Peyer's patch (tissue), 4 donors: ENCODE measurements at regions not wholly inside any gene's neighbourhood (a gene's known extent, or its start where the extent isn't known, plus 50 kb on each side); places are given as distances from the start of the nearest gene placed in this dataset.
"Not testable (repeated sequence)": the region's sequence is repeated elsewhere in the genome, so short reads cannot be mapped to it uniquely, and the experiment has no call there.

Source experiments
- DNase-seq, 3 donors: peaks; one replicate each; pipeline ENCODE4 v3.0.0-alpha.2; 2017 to 2019
- H3K27ac ChIP-seq, 4 donors: fragments of 200-600 bp; sonication (generic); one replicate each; pipeline ENCODE4 v1.5.1; 2016 to 2019
- H3K27me3 ChIP-seq, 2 donors: fragments of 200-600 bp; sonication (generic); one replicate each; pipeline ENCODE4 v1.5.1; 2019
- H3K36me3 ChIP-seq, 3 donors: fragments of 200-600 bp; sonication (generic); one replicate each; pipeline ENCODE4 v1.5.1; 2016 to 2019
- H3K4me1 ChIP-seq, 4 donors: fragments of 200-600 bp; sonication (generic); one replicate each; pipeline ENCODE4 v1.5.1; 2016 to 2019
- H3K4me3 ChIP-seq, 4 donors: fragments of 200-600 bp; sonication (generic); 1 replicate in 3 of 4; 2 replicates in 1 of 4; pipeline ENCODE4 v1.5.1; 2016 to 2019; ENCODE audit warnings: mild to moderate bottlenecking in 1 of 4
- H3K9me3 ChIP-seq, 4 donors: fragments of 200-600 bp; sonication (generic); one replicate each; pipeline ENCODE4 v1.5.1; 2016 to 2019; ENCODE audit warnings: mild to moderate bottlenecking in 1 of 4
- CTCF ChIP-seq, 6 experiments: fragments of 450-650 bp in 4 of 6; fragments of 200-600 bp in 2 of 6; sonication (generic) in 1 of 6; IDR thresholded peaks; one replicate each; pipeline ENCODE4 v1.5.1; 2017 to 2019; ENCODE audit warnings: antibody characterized with exemption in 6 of 6, mild to moderate bottlenecking in 3 of 6, moderate library complexity in 1 of 6
- POLR2A ChIP-seq, 2 donors: fragments of 450-650 bp; IDR thresholded peaks; one replicate each; pipeline ENCODE4 v1.5.1; 2017; ENCODE audit warnings: antibody characterized with exemption in 2 of 2, mild to moderate bottlenecking in 2 of 2, moderate library complexity in 2 of 2

GRCh38 chr6:66127061-66127460 is 420.0 kb upstream of the EYS start:
- H3K27me3 ChIP-seq, result no peaks in the 10 kb centered on the region
- no peak overlapping the region for H3K4me3 ChIP-seq
- DNase-seq, result no peak
- no peaks in the 10 kb centered on the region for H3K36me3 ChIP-seq
- H3K4me1 ChIP-seq, result no peaks in the 10 kb centered on the region
- no peak overlapping the region for H3K27ac ChIP-seq
- TF ChIP-seq POLR2A (IDR thresholded peaks at IDR 0.05), result no peak
- H3K9me3 ChIP-seq, result no peaks in the 10 kb centered on the region

- DNase-seq, result no peak
- Histone ChIP-seq H3K27me3 (no peaks in the 10 kb centered on the region), H3K27ac (no peak overlapping the region), H3K36me3 (no peaks in the 10 kb centered on the region), H3K4me3 (no peak overlapping the region), H3K4me1 (no peaks in the 10 kb centered on the region), H3K9me3 (no peaks in the 10 kb centered on the region)
- TF ChIP-seq CTCF (IDR thresholded peaks at IDR 0.05) (no peak), POLR2A (IDR thresholded peaks at IDR 0.05) (no peak)
Measured at GRCh38 chr6:66126358-66126757, 419.3 kb upstream of the EYS start.

GRCh38 chr6:66103954-66104353 is 396.9 kb upstream of the EYS start:
- H3K27ac ChIP-seq, result no peak overlapping the region
- TF ChIP-seq CTCF (IDR thresholded peaks at IDR 0.05), result no peak
- no peak for TF ChIP-seq POLR2A (IDR thresholded peaks at IDR 0.05)
- no peak for DNase-seq
- no peaks in the 10 kb centered on the region for H3K4me1 ChIP-seq
- H3K27me3 ChIP-seq, result no peaks in the 10 kb centered on the region
- H3K9me3 ChIP-seq, result no peaks in the 10 kb centered on the region
- H3K36me3 ChIP-seq, result no peaks in the 10 kb centered on the region
- H3K4me3 ChIP-seq, result no peak overlapping the region

GRCh38 chr6:66103354-66103753 is 396.3 kb upstream of the EYS start:
- no peak for DNase-seq
- no peaks in the 10 kb centered on the region for H3K9me3 ChIP-seq
- H3K27me3 ChIP-seq, result no peaks in the 10 kb centered on the region
- H3K27ac ChIP-seq, result no peak overlapping the region
- H3K36me3 ChIP-seq, result no peaks in the 10 kb centered on the region
- TF ChIP-seq CTCF (IDR thresholded peaks at IDR 0.05) (no peak), POLR2A (IDR thresholded peaks at IDR 0.05) (no peak)
- no peak overlapping the region for H3K4me3 ChIP-seq
- no peaks in the 10 kb centered on the region for H3K4me1 ChIP-seq

- TF ChIP-seq POLR2A (IDR thresholded peaks at IDR 0.05) (no peak), CTCF (IDR thresholded peaks at IDR 0.05) (no peak)
- peaks cover 0 to 3% (median 0%) of the 10 kb centered on the region in 4 donors for H3K9me3 ChIP-seq
- no peak for DNase-seq
Measured at GRCh38 chr6:66096679-66097078, 389.7 kb upstream of the EYS start.

GRCh38 chr6:66094615-66095014 is 387.6 kb upstream of the EYS start:
- TF ChIP-seq POLR2A (IDR thresholded peaks at IDR 0.05) (no peak), CTCF (IDR thresholded peaks at IDR 0.05) (no peak)
- Histone ChIP-seq H3K36me3 (no peaks in the 10 kb centered on the region), H3K4me1 (no peaks in the 10 kb centered on the region), H3K9me3 (peaks cover 0 to 3% (median 0%) of the 10 kb centered on the region in 4 donors), H3K4me3 (no peak overlapping the region), H3K27me3 (no peaks in the 10 kb centered on the region), H3K27ac (no peak overlapping the region)
- DNase-seq, result no peak

More at GRCh38 chr6:66096679-66097078, 389.7 kb upstream of the EYS start:
- Histone ChIP-seq H3K36me3 (no peaks in the 10 kb centered on the region), H3K4me1 (no peaks in the 10 kb centered on the region), H3K4me3 (no peak overlapping the region), H3K27me3 (no peaks in the 10 kb centered on the region), H3K27ac (no peak overlapping the region)

GRCh38 chr6:66092306-66092705 is 385.3 kb upstream of the EYS start:
- not testable (repeated sequence) for H3K27ac ChIP-seq, H3K4me1 ChIP-seq, H3K9me3 ChIP-seq, H3K27me3 ChIP-seq, H3K36me3 ChIP-seq, H3K4me3 ChIP-seq, DNase-seq
